GM23338 (cell line): ENCODE measurements at regions not wholly inside any gene's neighbourhood (a gene's known extent, or its start where the extent isn't known, plus 50 kb on each side); places are given as distances from the start of the nearest gene placed in this dataset.

Source experiments
- CREB1 ChIP-seq: fragments of 250-450 bp; sonication (Bioruptor Pico); IDR thresholded peaks from 2 replicates; pipeline ENCODE4 v1.5.0; 2020; ENCODE audit warnings: low read depth, mild to moderate bottlenecking, moderate library complexity
- EZH2 ChIP-seq: fragments of 200-600 bp; sonication (generic); IDR thresholded peaks from one replicate; pipeline ENCODE4 v1.8.0; 2017; ENCODE audit warnings: antibody characterized with exemption, mild to moderate bottlenecking, low read depth; ENCODE audit not compliant: unreplicated experiment
- EZH2phosphoT487 ChIP-seq: fragments of 200-600 bp; sonication (generic); IDR thresholded peaks from one replicate; pipeline ENCODE4 v1.8.1; 2018; ENCODE audit warnings: antibody characterized with exemption; ENCODE audit not compliant: unreplicated experiment
- POLR2AphosphoS5 ChIP-seq: IDR thresholded peaks from 2 replicates; pipeline ENCODE4 v1.6.1; 2016; ENCODE audit warnings: antibody characterized with exemption, low read depth
- ZNF114 ChIP-seq: fragments of 250-450 bp; sonication (Bioruptor Pico); IDR thresholded peaks from 2 replicates; pipeline ENCODE4 v1.5.0; 2020; ENCODE audit warnings: mild to moderate bottlenecking, moderate library complexity
- TF ChIP-seq, protein P1 (sequence below), 2 experiments: fragments of 200-600 bp in 1 of 2; sonication (generic) in 1 of 2; conservative IDR thresholded peaks; 2 replicates each; pipeline versions ENCODE4 v1.5.1 to v1.6.1; 2016 to 2017; ENCODE audit warnings: antibody characterized with exemption in 2 of 2, low read depth in 2 of 2, mild to moderate bottlenecking in 2 of 2, moderate library complexity in 1 of 2
- TF ChIP-seq, protein P2 (sequence below): IDR thresholded peaks from one replicate; pipeline ENCODE4 v1.6.1; 2018; ENCODE audit warnings: antibody characterized with exemption; ENCODE audit not compliant: unreplicated experiment
- TF ChIP-seq, protein P3 (sequence below): fragments of 250-450 bp; sonication (Bioruptor Pico); IDR thresholded peaks from 2 replicates; pipeline ENCODE4 v1.5.0; 2020; ENCODE audit warnings: mild to moderate bottlenecking, moderate library complexity

DNA sequence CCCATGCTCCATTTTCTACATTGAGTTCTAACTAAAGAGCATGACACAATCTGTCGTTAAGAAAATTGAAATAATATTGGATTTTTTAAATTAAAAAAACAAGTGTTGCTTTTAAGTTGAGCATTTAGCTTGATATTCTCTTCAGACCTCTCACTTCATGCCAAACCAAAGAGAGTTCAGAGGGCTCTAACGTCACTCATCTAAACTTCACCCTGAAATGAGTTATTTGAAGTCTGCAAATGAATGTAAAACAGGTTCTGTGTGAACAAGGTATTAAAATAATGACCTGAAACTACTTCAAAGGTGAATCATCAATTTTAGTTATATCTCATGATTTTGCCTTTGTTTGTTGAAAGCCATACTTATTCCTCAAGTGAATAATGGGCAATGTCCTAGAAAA lies 61.8 kb downstream of the MRPL57 start:
- TF ChIP-seq, protein P1, sequence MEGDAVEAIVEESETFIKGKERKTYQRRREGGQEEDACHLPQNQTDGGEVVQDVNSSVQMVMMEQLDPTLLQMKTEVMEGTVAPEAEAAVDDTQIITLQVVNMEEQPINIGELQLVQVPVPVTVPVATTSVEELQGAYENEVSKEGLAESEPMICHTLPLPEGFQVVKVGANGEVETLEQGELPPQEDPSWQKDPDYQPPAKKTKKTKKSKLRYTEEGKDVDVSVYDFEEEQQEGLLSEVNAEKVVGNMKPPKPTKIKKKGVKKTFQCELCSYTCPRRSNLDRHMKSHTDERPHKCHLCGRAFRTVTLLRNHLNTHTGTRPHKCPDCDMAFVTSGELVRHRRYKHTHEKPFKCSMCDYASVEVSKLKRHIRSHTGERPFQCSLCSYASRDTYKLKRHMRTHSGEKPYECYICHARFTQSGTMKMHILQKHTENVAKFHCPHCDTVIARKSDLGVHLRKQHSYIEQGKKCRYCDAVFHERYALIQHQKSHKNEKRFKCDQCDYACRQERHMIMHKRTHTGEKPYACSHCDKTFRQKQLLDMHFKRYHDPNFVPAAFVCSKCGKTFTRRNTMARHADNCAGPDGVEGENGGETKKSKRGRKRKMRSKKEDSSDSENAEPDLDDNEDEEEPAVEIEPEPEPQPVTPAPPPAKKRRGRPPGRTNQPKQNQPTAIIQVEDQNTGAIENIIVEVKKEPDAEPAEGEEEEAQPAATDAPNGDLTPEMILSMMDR (conservative IDR thresholded peaks at IDR 0.05; ENCODE audit: low read depth in 2 of 2) = no peak
- no peak for TF ChIP-seq CREB1 (CRISPR knock-in tag)
- TF ChIP-seq, protein P2, sequence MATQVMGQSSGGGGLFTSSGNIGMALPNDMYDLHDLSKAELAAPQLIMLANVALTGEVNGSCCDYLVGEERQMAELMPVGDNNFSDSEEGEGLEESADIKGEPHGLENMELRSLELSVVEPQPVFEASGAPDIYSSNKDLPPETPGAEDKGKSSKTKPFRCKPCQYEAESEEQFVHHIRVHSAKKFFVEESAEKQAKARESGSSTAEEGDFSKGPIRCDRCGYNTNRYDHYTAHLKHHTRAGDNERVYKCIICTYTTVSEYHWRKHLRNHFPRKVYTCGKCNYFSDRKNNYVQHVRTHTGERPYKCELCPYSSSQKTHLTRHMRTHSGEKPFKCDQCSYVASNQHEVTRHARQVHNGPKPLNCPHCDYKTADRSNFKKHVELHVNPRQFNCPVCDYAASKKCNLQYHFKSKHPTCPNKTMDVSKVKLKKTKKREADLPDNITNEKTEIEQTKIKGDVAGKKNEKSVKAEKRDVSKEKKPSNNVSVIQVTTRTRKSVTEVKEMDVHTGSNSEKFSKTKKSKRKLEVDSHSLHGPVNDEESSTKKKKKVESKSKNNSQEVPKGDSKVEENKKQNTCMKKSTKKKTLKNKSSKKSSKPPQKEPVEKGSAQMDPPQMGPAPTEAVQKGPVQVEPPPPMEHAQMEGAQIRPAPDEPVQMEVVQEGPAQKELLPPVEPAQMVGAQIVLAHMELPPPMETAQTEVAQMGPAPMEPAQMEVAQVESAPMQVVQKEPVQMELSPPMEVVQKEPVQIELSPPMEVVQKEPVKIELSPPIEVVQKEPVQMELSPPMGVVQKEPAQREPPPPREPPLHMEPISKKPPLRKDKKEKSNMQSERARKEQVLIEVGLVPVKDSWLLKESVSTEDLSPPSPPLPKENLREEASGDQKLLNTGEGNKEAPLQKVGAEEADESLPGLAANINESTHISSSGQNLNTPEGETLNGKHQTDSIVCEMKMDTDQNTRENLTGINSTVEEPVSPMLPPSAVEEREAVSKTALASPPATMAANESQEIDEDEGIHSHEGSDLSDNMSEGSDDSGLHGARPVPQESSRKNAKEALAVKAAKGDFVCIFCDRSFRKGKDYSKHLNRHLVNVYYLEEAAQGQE = no peak
- no peak for TF ChIP-seq POLR2AphosphoS5
- no peak for TF ChIP-seq EZH2phosphoT487
- TF ChIP-seq EZH2 = no peak
- TF ChIP-seq, protein P3, sequence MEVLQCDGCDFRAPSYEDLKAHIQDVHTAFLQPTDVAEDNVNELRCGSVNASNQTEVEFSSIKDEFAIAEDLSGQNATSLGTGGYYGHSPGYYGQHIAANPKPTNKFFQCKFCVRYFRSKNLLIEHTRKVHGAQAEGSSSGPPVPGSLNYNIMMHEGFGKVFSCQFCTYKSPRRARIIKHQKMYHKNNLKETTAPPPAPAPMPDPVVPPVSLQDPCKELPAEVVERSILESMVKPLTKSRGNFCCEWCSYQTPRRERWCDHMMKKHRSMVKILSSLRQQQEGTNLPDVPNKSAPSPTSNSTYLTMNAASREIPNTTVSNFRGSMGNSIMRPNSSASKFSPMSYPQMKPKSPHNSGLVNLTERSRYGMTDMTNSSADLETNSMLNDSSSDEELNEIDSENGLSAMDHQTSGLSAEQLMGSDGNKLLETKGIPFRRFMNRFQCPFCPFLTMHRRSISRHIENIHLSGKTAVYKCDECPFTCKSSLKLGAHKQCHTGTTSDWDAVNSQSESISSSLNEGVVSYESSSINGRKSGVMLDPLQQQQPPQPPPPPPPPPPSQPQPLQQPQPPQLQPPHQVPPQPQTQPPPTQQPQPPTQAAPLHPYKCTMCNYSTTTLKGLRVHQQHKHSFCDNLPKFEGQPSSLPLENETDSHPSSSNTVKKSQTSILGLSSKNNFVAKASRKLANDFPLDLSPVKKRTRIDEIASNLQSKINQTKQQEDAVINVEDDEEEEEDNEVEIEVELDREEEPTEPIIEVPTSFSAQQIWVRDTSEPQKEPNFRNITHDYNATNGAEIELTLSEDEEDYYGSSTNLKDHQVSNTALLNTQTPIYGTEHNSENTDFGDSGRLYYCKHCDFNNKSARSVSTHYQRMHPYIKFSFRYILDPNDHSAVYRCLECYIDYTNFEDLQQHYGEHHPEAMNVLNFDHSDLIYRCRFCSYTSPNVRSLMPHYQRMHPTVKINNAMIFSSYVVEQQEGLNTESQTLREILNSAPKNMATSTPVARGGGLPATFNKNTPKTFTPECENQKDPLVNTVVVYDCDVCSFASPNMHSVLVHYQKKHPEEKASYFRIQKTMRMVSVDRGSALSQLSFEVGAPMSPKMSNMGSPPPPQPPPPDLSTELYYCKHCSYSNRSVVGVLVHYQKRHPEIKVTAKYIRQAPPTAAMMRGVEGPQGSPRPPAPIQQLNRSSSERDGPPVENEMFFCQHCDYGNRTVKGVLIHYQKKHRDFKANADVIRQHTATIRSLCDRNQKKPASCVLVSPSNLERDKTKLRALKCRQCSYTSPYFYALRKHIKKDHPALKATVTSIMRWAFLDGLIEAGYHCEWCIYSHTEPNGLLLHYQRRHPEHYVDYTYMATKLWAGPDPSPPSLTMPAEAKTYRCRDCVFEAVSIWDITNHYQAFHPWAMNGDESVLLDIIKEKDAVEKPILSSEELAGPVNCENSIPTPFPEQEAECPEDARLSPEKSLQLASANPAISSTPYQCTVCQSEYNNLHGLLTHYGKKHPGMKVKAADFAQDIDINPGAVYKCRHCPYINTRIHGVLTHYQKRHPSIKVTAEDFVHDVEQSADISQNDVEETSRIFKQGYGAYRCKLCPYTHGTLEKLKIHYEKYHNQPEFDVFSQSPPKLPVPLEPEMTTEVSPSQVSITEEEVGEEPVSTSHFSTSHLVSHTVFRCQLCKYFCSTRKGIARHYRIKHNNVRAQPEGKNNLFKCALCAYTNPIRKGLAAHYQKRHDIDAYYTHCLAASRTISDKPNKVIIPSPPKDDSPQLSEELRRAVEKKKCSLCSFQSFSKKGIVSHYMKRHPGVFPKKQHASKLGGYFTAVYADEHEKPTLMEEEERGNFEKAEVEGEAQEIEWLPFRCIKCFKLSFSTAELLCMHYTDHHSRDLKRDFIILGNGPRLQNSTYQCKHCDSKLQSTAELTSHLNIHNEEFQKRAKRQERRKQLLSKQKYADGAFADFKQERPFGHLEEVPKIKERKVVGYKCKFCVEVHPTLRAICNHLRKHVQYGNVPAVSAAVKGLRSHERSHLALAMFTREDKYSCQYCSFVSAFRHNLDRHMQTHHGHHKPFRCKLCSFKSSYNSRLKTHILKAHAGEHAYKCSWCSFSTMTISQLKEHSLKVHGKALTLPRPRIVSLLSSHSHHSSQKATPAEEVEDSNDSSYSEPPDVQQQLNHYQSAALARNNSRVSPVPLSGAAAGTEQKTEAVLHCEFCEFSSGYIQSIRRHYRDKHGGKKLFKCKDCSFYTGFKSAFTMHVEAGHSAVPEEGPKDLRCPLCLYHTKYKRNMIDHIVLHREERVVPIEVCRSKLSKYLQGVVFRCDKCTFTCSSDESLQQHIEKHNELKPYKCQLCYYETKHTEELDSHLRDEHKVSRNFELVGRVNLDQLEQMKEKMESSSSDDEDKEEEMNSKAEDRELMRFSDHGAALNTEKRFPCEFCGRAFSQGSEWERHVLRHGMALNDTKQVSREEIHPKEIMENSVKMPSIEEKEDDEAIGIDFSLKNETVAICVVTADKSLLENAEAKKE (CRISPR knock-in tag) = no peak
- TF ChIP-seq ZNF114 (CRISPR knock-in tag) = no peak
